ENCODE measurements at regions not wholly inside any gene's neighbourhood (a gene's known extent, or its start where the extent isn't known, plus 50 kb on each side); places are given as distances from the start of the nearest gene placed in this dataset.

- no peak for TF ChIP-seq ZNF407 (IDR thresholded peaks at IDR 0.05; ENCODE audit: low read depth)
- no peak for TF ChIP-seq ZNF277 (CRISPR knock-in tag; IDR thresholded peaks at IDR 0.05; ENCODE audit: borderline replicate concordance)
- peak; percentile 43 for TF ChIP-seq BRD9 (IDR thresholded peaks at IDR 0.05; ENCODE audit: low read depth, partially characterized antibody)
- TF ChIP-seq FIP1L1 (IDR thresholded peaks at IDR 0.05; ENCODE audit: low read depth, low read length, poor library complexity, severe bottlenecking): no peak
- no peak for TF ChIP-seq ZSCAN29 (IDR thresholded peaks at IDR 0.05)
- no peak for TF ChIP-seq PHTF2 (CRISPR knock-in tag; IDR thresholded peaks at IDR 0.05)
- TF ChIP-seq CBX5 (IDR thresholded peaks at IDR 0.05; ENCODE audit: borderline replicate concordance, low read depth): no peak
- TF ChIP-seq NR1H2 (CRISPR knock-in tag; IDR thresholded peaks at IDR 0.05): no peak
- TF ChIP-seq CTCFL (IDR thresholded peaks at IDR 0.05; ENCODE audit: borderline replicate concordance, insufficient read depth, low read depth, low read length, poor library complexity, severe bottlenecking): no peak
- TF ChIP-seq, protein P1, sequence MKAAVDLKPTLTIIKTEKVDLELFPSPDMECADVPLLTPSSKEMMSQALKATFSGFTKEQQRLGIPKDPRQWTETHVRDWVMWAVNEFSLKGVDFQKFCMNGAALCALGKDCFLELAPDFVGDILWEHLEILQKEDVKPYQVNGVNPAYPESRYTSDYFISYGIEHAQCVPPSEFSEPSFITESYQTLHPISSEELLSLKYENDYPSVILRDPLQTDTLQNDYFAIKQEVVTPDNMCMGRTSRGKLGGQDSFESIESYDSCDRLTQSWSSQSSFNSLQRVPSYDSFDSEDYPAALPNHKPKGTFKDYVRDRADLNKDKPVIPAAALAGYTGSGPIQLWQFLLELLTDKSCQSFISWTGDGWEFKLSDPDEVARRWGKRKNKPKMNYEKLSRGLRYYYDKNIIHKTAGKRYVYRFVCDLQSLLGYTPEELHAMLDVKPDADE (conservative IDR thresholded peaks at IDR 0.05; ENCODE audit: control insufficient read depth, low read depth, low read length): no peak
- TF ChIP-seq RBBP5 (IDR thresholded peaks at IDR 0.05; ENCODE audit: borderline replicate concordance, insufficient read depth, low read length, poor library complexity, severe bottlenecking): no peak
- no peak for TF ChIP-seq CBFB (CRISPR knock-in tag; IDR thresholded peaks at IDR 0.05)
- TF ChIP-seq NONO (IDR thresholded peaks at IDR 0.05; ENCODE audit: low read depth in 2 of 2, low read length in 1 of 2): peak in 1 of 2 experiments; percentile 63; a peak in 2 of 4 replicates
- no peak for TF ChIP-seq CGGBP1 (CRISPR knock-in tag; IDR thresholded peaks at IDR 0.05)
- no peak for TF ChIP-seq GTF2A2 (tag; IDR thresholded peaks at IDR 0.05)
Observed at GRCh38 chr17:6940186-6940649, 55.6 kb upstream of the ALOX12 start (continued).

Measured in K562 (cell line).